Osteocyte (in vitro differentiated cells): ENCODE measurements at regions not wholly inside any gene's neighbourhood (a gene's known extent, or its start where the extent isn't known, plus 50 kb on each side); places are given as distances from the start of the nearest gene placed in this dataset.

ENCODE experiments used
- DNase-seq: peaks from one replicate; pipeline ENCODE4 v3.0.0; 2021; ENCODE audit warnings: mixed read lengths; ENCODE audit not compliant: unreplicated experiment; ENCODE audit errors: extremely low spot score
- H3K27ac Mint-ChIP-seq: one replicate; pipeline ENCODE4 v1.8.0; 2021; ENCODE audit warnings: mild to moderate bottlenecking, mixed read lengths; ENCODE audit not compliant: unreplicated experiment
- H3K27me3 Mint-ChIP-seq: one replicate; pipeline ENCODE4 v1.8.0; 2021; ENCODE audit warnings: mixed read lengths; ENCODE audit not compliant: unreplicated experiment
- H3K36me3 Mint-ChIP-seq: one replicate; pipeline ENCODE4 v1.8.0; 2021; ENCODE audit warnings: mixed read lengths; ENCODE audit not compliant: unreplicated experiment
- H3K4me1 Mint-ChIP-seq: one replicate; pipeline ENCODE4 v1.8.0; 2021; ENCODE audit warnings: mixed read lengths; ENCODE audit not compliant: unreplicated experiment
- H3K4me3 Mint-ChIP-seq: one replicate; pipeline ENCODE4 v1.8.0; 2021; ENCODE audit warnings: mild to moderate bottlenecking, moderate library complexity, mixed read lengths; ENCODE audit not compliant: unreplicated experiment
- H3K9me3 Mint-ChIP-seq: one replicate; pipeline ENCODE4 v1.8.0; 2021; ENCODE audit warnings: mixed read lengths; ENCODE audit not compliant: unreplicated experiment
- CTCF ChIP-seq: fragments of 200-600 bp; sonication (generic); IDR thresholded peaks from 2 replicates; pipeline ENCODE4 v1.5.0; 2021; ENCODE audit warnings: antibody characterized with exemption, mild to moderate bottlenecking, moderate library complexity

DNA sequence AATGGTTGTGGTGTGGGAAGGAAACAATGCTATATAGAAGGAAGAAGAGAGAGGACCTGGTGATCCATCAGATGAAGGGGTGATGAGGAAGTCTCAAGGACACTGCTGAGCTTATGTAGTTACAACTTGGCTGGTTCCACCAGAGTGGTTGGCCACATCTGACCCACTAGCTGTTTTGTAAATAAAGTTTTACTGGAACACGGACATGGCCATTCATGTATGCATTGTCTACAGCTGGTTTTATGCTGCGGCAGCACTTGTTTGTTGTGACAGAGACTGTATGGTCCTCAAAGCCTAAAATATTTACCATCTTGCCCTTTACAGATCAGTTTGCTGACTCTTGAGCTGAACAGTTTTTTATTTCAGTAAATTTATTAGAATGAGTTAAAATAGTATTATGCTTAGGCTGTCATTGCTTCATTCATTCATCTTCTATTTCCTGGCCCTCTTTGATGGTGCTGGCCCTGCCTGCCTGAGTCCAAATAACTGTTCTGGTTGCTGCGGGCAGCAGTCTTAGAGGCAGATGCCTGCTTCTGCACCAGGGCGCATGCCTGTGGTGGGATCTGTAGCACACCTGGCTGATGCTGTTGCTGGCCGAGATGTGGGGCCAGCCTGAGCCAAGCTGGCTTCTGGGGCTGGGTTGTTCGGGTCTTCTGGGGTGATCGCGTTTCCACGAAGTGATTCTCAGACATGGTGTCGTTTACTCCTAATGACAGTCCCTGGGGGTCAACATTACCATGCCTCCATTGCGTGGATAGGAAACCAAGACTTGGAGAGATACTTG is 61.4 kb upstream of the WNT4 start:
- TF ChIP-seq CTCF: no peak
- Mint-ChIP-seq H3K4me1 (peaks cover 10% of the 10 kb centered on the region), H3K4me3 (no peak overlapping the region), H3K9me3 (peaks cover 1% of the 10 kb centered on the region), H3K27me3 (peaks cover 72% of the 10 kb centered on the region), H3K36me3 (no peaks in the 10 kb centered on the region), H3K27ac (no peak overlapping the region)
- DNase-seq: no peak

DNA sequence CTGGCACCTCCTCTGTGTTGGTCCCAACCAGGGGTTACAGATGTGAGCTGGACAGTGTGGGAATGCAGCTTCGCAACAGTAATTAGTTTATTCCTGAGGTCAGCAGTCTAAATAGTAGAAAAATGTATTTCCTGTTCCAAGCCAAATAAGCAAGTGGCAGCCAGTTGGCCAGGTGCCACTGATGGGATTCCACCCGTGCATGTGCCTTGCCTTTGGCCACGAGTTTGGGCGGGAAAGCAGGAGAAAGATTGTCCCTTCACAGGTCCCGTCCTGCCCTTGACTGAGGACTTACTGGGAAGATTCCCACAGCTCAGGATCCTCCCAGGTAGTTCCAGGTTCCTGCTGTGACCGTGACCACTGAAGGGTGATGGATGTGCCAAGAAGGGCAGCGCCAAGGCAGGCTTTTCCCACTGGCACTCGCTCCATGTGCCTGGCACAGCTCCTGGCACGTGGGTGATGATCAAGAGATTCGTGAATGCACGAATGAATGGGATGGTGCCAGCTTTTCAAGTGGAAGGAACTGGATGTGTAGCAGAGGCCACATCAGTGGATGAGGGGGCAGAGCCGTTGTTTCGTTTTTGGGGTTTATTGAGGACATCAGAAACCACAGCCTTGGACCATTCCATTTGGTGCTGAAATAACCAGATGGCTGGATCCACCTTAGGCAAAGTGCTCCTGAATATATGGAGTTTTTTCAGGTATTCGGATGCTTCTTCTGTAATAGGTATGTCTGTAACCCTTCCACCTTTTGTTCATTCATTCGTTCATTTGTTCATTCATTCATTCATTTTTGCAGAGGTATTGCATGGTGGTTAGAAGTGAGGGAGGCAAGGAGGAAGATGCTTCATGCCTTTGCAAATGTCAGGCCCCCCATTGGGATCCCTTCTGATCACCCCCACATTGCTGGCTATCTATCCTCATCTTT is 62.4 kb upstream of the WNT4 start:
- H3K27me3 Mint-ChIP-seq: peaks cover 70% of the 10 kb centered on the region
- no peak for DNase-seq
- H3K36me3 Mint-ChIP-seq: no peaks in the 10 kb centered on the region
- H3K27ac Mint-ChIP-seq: no peak overlapping the region
- TF ChIP-seq CTCF: no peak
- H3K9me3 Mint-ChIP-seq: no peaks in the 10 kb centered on the region
- no peak overlapping the region for H3K4me3 Mint-ChIP-seq
- peaks cover 10% of the 10 kb centered on the region for H3K4me1 Mint-ChIP-seq

DNA sequence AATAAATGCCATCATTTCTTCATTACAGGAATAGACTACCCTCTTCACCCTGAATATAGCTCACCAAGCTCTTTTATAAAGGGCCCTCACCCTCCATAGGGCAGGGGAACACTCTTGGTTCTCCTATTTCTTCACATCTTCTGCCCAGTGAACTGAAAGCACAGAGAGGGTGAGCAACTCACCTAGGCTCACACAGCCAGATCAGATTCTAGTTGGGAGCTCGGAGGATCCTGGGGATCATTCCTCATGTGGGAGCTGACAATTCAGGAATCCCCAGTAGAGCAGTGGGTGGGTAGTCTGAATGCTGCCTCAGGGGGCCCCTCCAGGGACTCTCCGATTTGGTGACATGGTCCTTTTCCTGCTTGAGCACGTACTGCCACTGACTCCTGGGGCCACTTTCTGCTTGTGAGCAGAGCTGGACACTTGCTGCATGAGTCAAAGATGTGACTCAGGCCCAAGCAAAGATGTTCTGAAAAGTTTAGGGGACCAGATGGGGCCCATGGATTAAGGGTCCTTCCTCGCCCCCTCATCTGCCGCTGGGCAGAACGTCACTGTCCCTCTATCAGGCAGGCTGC is 63.7 kb upstream of the WNT4 start:
- peaks cover 77% of the 10 kb centered on the region for H3K27me3 Mint-ChIP-seq
- no peak overlapping the region for H3K4me3 Mint-ChIP-seq
- no peak for TF ChIP-seq CTCF
- H3K36me3 Mint-ChIP-seq: no peaks in the 10 kb centered on the region
- H3K4me1 Mint-ChIP-seq: peaks cover 10% of the 10 kb centered on the region
- H3K9me3 Mint-ChIP-seq: no peaks in the 10 kb centered on the region
- no peak for DNase-seq
- H3K27ac Mint-ChIP-seq: no peak overlapping the region

DNA sequence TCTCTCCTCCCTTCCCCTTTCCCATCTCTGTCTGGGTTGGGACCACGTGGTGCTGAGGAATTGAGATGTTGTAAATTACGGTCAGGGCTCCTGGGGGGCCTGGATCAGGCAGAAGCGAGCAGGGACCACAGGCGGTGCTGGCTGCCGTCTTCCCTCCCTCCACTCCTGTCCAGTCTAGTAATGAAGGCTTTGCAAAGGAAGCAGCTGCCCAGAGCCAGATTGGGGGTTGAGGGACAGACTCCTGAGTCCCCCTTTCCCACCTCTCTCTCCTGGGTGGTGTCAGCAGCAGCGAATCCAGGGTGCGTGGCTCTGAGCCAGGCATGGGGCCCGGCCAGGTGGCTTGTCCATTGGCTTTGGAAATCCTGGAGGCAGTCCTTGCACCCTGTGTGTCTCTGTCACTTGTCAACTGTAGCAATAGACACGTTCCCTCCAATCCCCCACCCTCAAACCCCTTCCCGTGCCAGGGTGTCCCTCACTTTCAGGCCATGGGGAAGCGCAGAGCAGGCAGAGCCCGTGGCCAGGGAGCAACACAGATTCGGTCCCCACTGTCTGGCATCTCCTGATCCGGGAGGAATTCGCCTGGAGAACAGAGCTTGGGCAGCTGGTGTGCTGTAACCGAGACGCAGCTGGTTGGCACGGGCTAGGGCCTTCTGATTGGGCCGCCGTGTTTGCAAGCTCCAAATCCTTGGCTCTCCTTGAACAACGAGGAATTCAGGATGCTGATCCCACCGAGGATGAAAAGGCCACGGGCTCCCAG is 64.8 kb upstream of the WNT4 start:
- H3K36me3 Mint-ChIP-seq: no peaks in the 10 kb centered on the region
- H3K27ac Mint-ChIP-seq: no peak overlapping the region
- H3K9me3 Mint-ChIP-seq: no peaks in the 10 kb centered on the region
- no peak overlapping the region for H3K4me3 Mint-ChIP-seq
- DNase-seq: no peak
- peaks cover 10% of the 10 kb centered on the region for H3K4me1 Mint-ChIP-seq
- H3K27me3 Mint-ChIP-seq: peaks cover 86% of the 10 kb centered on the region
- no peak for TF ChIP-seq CTCF
